Lung (tissue), 11 donors: ENCODE measurements at regions not wholly inside any gene's neighbourhood (a gene's known extent, or its start where the extent isn't known, plus 50 kb on each side); places are given as distances from the start of the nearest gene placed in this dataset.
A peak's percentile ranks its signal among the peaks of the same experiment; 100 is the strongest.

ENCODE experiments used
- ATAC-seq: fragments of 200-7000 bp; cut with Tn5 transposase; one replicate; pipeline ENCODE4 v1.9.1; 2020; ENCODE audit warnings: moderate number of reproducible peaks; ENCODE audit not compliant: insufficient read depth, low FRiP score
- DNase-seq, 3 donors: peaks; one replicate each; pipeline ENCODE4 v3.0.0-alpha.2; 2013 to 2017
- H3K27ac ChIP-seq, 2 donors: one replicate each; pipeline ENCODE4 v1.5.1; 2013; ENCODE audit warnings: mild to moderate bottlenecking in 2 of 2, moderate library complexity in 2 of 2, control low read depth in 1 of 2, inconsistent platforms in 1 of 2, low read depth in 1 of 2, low read length in 1 of 2
- H3K27me3 ChIP-seq, 3 donors: one replicate each; pipeline ENCODE4 v1.5.1; 2013; ENCODE audit warnings: low read length in 2 of 3; ENCODE audit not compliant: control insufficient read depth in 3 of 3, insufficient read depth in 3 of 3
- H3K36me3 ChIP-seq, 4 donors: one replicate each; pipeline ENCODE4 v1.5.1; 2013; ENCODE audit warnings: low read length in 4 of 4, mild to moderate bottlenecking in 1 of 4, moderate library complexity in 1 of 4; ENCODE audit not compliant: control insufficient read depth in 4 of 4, insufficient read depth in 4 of 4
- H3K4me1 ChIP-seq, 5 donors: one replicate each; pipeline ENCODE4 v1.5.1; 2013; ENCODE audit warnings: low read length in 5 of 5, mild to moderate bottlenecking in 2 of 5, moderate library complexity in 1 of 5; ENCODE audit not compliant: control insufficient read depth in 5 of 5, insufficient read depth in 5 of 5
- H3K4me3 ChIP-seq: one replicate; pipeline ENCODE4 v1.5.1; 2013; ENCODE audit warnings: mild to moderate bottlenecking, control low read depth, moderate library complexity
- H3K9ac ChIP-seq, 2 donors: one replicate each; pipeline ENCODE4 v1.5.1; 2013; ENCODE audit warnings: low read length in 2 of 2, control low read depth in 1 of 2; ENCODE audit not compliant: insufficient read depth in 1 of 2
- H3K9me3 ChIP-seq, 4 donors: one replicate each; pipeline ENCODE4 v1.5.1; 2013; ENCODE audit warnings: low read length in 3 of 4, mild to moderate bottlenecking in 1 of 4, moderate library complexity in 1 of 4; ENCODE audit not compliant: control insufficient read depth in 4 of 4, insufficient read depth in 3 of 4
- CTCF ChIP-seq: IDR thresholded peaks from 2 replicates; pipeline ENCODE4 v1.5.1; 2012; ENCODE audit warnings: mild to moderate bottlenecking; ENCODE audit errors: control extremely low read depth, extremely low read depth
- WGBS, 2 donors: extraction: QIAGEN DNeasy Blood & Tissue Kit; methylation state at CpG; one replicate each; pipeline ENCODE4 v1.1.7; 2013; 5-methylcytosine and 5-hydroxymethylcytosine counted together
- donor health status: control.
- donor health status: control.
- donor health status: Bipolar disorder and iron deficiency.
- donor health status: healthy.
- donor health status: DM: yes; HTN: yes; CAD: no.

GRCh38 chr4:154916068-154916467 lies 135.0 kb downstream of the RBM46 start:
- H3K36me3 ChIP-seq: no peaks in the 10 kb centered on the region
- H3K27ac ChIP-seq: no peak overlapping the region
- no peak overlapping the region for H3K4me3 ChIP-seq
- H3K9ac ChIP-seq: no peak overlapping the region
- no peaks in the 10 kb centered on the region for H3K4me1 ChIP-seq
- ATAC-seq: no peak
- H3K9me3 ChIP-seq: no peaks in the 10 kb centered on the region
- no peak for DNase-seq
- no peak for TF ChIP-seq CTCF
- 87 to 91% methylated on average over 3 of the region's 3 CpGs for WGBS, 2 donors
- H3K27me3 ChIP-seq: no peaks in the 10 kb centered on the region

DNA sequence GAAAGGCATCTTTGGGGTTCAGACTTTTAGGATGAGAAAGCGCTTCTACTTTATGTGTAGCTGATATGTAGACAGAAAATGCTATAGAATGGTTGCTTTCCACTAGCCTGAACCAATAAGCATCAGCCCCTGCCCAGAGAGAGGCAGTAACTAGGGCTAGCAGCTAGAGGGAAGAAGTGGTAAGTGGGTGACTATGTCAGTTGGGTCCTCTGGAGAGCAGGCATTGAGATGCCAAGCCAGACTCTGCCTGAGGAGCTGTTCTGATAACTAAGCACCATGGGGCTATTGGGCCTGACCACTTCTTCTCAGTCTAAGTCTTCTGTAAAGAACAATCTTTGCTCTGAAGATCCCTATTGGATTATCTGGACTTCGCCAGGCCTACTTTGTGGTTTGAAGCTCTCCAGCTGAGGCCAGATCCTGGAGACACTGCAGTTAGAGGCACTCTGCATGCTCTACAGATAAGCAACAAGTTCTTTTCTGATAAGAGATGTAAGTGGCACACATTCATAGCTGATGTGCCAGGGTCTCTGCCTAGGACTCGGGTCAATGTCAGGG lies 146.1 kb downstream of the RBM46 start:
- Histone ChIP-seq H3K4me3 (no peak overlapping the region), H3K36me3 (no peaks in the 10 kb centered on the region), H3K27me3 (no peaks in the 10 kb centered on the region), H3K9ac (no peak overlapping the region), H3K27ac (no peak overlapping the region), H3K9me3 (peaks cover 0 to 7% (median 3%) of the 10 kb centered on the region in 4 donors), H3K4me1 (no peaks in the 10 kb centered on the region)
- 86 to 88% methylated on average over 3 of the region's 3 CpGs for WGBS, 2 donors
- ATAC-seq: no peak
- no peak for DNase-seq
- TF ChIP-seq CTCF: no peak

DNA sequence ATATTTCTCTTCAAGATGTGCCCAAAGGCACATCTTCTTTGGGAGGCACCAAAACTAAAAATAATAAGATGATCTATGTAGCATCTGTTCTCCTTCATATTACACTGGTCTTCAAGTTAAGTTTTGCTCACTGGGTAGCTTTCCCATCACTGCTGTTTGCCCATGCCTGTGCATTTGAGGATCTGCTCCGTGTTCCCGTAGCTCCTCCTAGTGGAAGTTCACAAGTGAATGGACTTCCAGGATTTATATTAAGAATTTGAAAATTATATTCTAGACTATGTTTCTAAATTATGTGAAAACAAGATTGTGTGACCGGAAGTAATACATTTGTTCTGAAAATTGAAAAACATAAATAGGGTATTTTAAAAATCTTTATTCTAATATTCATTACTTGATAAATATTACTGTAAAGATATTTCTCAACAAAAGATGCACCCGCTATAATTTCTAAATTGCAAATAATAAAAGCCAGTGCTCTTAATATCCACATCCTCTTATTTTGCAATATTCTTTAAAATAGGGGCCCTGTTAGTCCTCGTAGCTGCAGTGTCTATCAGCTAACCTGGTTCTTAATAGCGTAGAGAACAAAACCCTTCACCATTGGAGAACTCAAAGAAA lies 147.7 kb downstream of the RBM46 start:
- DNase-seq: peak; percentile 13 to 35 (median 22)
- no peaks in the 10 kb centered on the region for H3K4me1 ChIP-seq
- no peak overlapping the region for H3K9ac ChIP-seq
- H3K27me3 ChIP-seq: no peaks in the 10 kb centered on the region
- 56 to 57% methylated on average over 6 of the region's 6 CpGs for WGBS, 2 donors
- peaks cover 0 to 7% (median 3%) of the 10 kb centered on the region in 4 donors for H3K9me3 ChIP-seq
- ATAC-seq: no peak
- no peak overlapping the region for H3K27ac ChIP-seq
- H3K4me3 ChIP-seq: no peak overlapping the region
- no peak for TF ChIP-seq CTCF
- H3K36me3 ChIP-seq: no peaks in the 10 kb centered on the region

DNA sequence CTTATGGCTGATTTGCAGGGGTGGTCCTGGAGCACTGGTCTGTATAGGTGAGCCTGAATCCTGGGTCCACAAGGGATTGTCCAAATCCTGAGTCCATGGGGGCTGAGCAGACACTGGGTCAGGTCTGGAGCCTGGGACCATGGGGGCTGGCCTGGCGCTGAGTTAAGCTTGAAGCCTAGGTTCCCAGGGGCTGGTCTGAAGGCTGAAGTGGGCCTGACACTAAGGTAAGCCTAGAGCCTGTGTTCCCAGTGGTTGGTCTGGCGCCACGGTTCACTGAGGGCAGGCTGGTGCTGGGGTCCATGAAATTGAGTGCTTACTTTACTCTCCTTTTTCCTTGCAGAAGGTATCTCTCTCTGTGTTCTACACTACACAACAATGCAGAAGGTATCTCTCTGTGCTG lies 155.8 kb downstream of the RBM46 start:
- no peak for DNase-seq
- WGBS, 2 donors: 89 to 94% methylated on average over 3 of the region's 3 CpGs
- no peak overlapping the region for H3K4me3 ChIP-seq
- no peak for TF ChIP-seq CTCF
- no peak for ATAC-seq
- H3K27ac ChIP-seq: no peak overlapping the region
- no peaks in the 10 kb centered on the region for H3K4me1 ChIP-seq
- H3K9ac ChIP-seq: no peak overlapping the region
- peaks cover 0 to 6% (median 0%) of the 10 kb centered on the region in 4 donors for H3K9me3 ChIP-seq
- no peaks in the 10 kb centered on the region for H3K27me3 ChIP-seq
- no peaks in the 10 kb centered on the region for H3K36me3 ChIP-seq
